Glutamatergic neuron (in vitro differentiated cells): ENCODE measurements at regions not wholly inside any gene's neighbourhood (a gene's known extent, or its start where the extent isn't known, plus 50 kb on each side); places are given as distances from the start of the nearest gene placed in this dataset.

Experiments
- DNase-seq: peaks from one replicate; pipeline ENCODE4 v3.0.0; 2022
- H3K27ac Mint-ChIP-seq: one replicate; pipeline ENCODE4 v1.8.0; 2020; ENCODE audit warnings: mild to moderate bottlenecking, mixed read lengths, inconsistent platforms; ENCODE audit not compliant: unreplicated experiment
- H3K27me3 Mint-ChIP-seq: one replicate; pipeline ENCODE4 v1.8.0; 2020; ENCODE audit warnings: mild to moderate bottlenecking, moderate library complexity, mixed read lengths, inconsistent platforms; ENCODE audit not compliant: unreplicated experiment
- H3K36me3 Mint-ChIP-seq: one replicate; pipeline ENCODE4 v1.8.0; 2020; ENCODE audit warnings: mild to moderate bottlenecking, mixed read lengths, inconsistent platforms; ENCODE audit not compliant: unreplicated experiment
- H3K4me1 Mint-ChIP-seq: one replicate; pipeline ENCODE4 v1.8.0; 2020; ENCODE audit warnings: mild to moderate bottlenecking, low read depth, mixed read lengths, inconsistent platforms; ENCODE audit not compliant: unreplicated experiment
- H3K4me3 Mint-ChIP-seq: one replicate; pipeline ENCODE4 v1.8.0; 2020; ENCODE audit warnings: mild to moderate bottlenecking, mixed read lengths, inconsistent platforms; ENCODE audit not compliant: unreplicated experiment
- H3K9me3 Mint-ChIP-seq: one replicate; pipeline ENCODE4 v1.8.0; 2020; ENCODE audit warnings: mild to moderate bottlenecking, moderate library complexity, mixed read lengths, inconsistent platforms; ENCODE audit not compliant: unreplicated experiment
- CTCF ChIP-seq: fragments of 200-600 bp; sonication (generic); IDR thresholded peaks from one replicate; pipeline ENCODE4 v1.5.0; 2021; ENCODE audit not compliant: partially characterized antibody, unreplicated experiment

- no peaks in the 10 kb centered on the region for H3K9me3 Mint-ChIP-seq
- no peak overlapping the region for H3K4me3 Mint-ChIP-seq
- no peak for DNase-seq
- no peak overlapping the region for H3K27ac Mint-ChIP-seq
- no peaks in the 10 kb centered on the region for H3K27me3 Mint-ChIP-seq
- no peak for TF ChIP-seq CTCF
- no peaks in the 10 kb centered on the region for H3K36me3 Mint-ChIP-seq
- no peaks in the 10 kb centered on the region for H3K4me1 Mint-ChIP-seq
Observed at GRCh38 chr11:87645626-87646025, 529.6 kb downstream of the RAB38 start.

- Mint-ChIP-seq H3K9me3 (no peaks in the 10 kb centered on the region), H3K27me3 (no peaks in the 10 kb centered on the region), H3K27ac (no peak overlapping the region), H3K36me3 (no peaks in the 10 kb centered on the region), H3K4me1 (no peaks in the 10 kb centered on the region), H3K4me3 (no peak overlapping the region)
- no peak for DNase-seq
- TF ChIP-seq CTCF, result no peak
Observed at GRCh38 chr11:87639753-87640364, 535.4 kb downstream of the RAB38 start.

- DNase-seq, result no peak
Observed at GRCh38 chr11:87635001-87635400, 540.2 kb downstream of the RAB38 start.

GRCh38 chr11:87634331-87634730 is 540.9 kb downstream of the RAB38 start:
- TF ChIP-seq CTCF, result no peak
- H3K4me1 Mint-ChIP-seq, result no peaks in the 10 kb centered on the region
- no peaks in the 10 kb centered on the region for H3K27me3 Mint-ChIP-seq
- no peak overlapping the region for H3K27ac Mint-ChIP-seq
- H3K4me3 Mint-ChIP-seq, result no peak overlapping the region
- no peak for DNase-seq
- H3K9me3 Mint-ChIP-seq, result no peaks in the 10 kb centered on the region
- no peaks in the 10 kb centered on the region for H3K36me3 Mint-ChIP-seq

More at GRCh38 chr11:87635001-87635400, 540.2 kb downstream of the RAB38 start:
- no peaks in the 10 kb centered on the region for H3K36me3 Mint-ChIP-seq
- H3K27me3 Mint-ChIP-seq, result no peaks in the 10 kb centered on the region
- TF ChIP-seq CTCF, result no peak
- no peaks in the 10 kb centered on the region for H3K4me1 Mint-ChIP-seq
- no peak overlapping the region for H3K27ac Mint-ChIP-seq
- no peak overlapping the region for H3K4me3 Mint-ChIP-seq
- H3K9me3 Mint-ChIP-seq, result no peaks in the 10 kb centered on the region

GRCh38 chr11:87628957-87629356 is 546.3 kb downstream of the RAB38 start:
- H3K4me3 Mint-ChIP-seq, result no peak overlapping the region
- no peak overlapping the region for H3K27ac Mint-ChIP-seq
- peaks cover 2% of the 10 kb centered on the region for H3K9me3 Mint-ChIP-seq
- H3K27me3 Mint-ChIP-seq, result no peaks in the 10 kb centered on the region
- no peak for DNase-seq
- no peaks in the 10 kb centered on the region for H3K36me3 Mint-ChIP-seq
- H3K4me1 Mint-ChIP-seq, result no peaks in the 10 kb centered on the region
- no peak for TF ChIP-seq CTCF
